ENCODE measurements at regions not wholly inside any gene's neighbourhood (a gene's known extent, or its start where the extent isn't known, plus 50 kb on each side); places are given as distances from the start of the nearest gene placed in this dataset.

DNA sequence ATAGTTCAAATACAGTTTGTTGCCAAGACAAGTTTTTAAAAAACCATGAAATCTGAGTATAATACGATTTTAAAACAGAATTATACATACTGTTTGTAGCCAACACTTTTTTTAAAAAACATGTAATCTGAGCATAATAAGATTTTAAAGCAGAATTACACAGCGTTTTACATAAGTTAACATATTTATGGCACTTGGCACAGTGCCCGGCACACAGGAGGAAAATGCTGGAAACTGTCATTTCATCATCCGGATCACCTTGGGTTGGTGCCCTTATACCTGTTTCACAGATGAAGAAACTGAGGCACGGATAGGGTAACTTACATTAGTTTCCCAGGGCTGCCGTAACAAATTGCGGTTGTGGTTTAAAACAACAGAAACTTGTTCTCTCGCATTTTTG, 193.0 kb downstream of the BMP7 start:
- Histone ChIP-seq H3K9me3 (ENCODE audit: low read depth) (no peaks in the 10 kb centered on the region), H3K27ac (no peak overlapping the region), H3K4me1 (peaks cover 12% of the 10 kb centered on the region), H4K20me1 (ENCODE audit: low read depth) (no peaks in the 10 kb centered on the region), H3K36me3 (no peaks in the 10 kb centered on the region), H3K27me3 (peaks cover 57% of the 10 kb centered on the region), H2AFZ (replicated peaks) (no peak overlapping the region), H3K9ac (no peak overlapping the region), H3F3A (ENCODE audit: low read depth) (peaks cover 8% of the 10 kb centered on the region), H3K79me2 (ENCODE audit: low read depth) (no peaks in the 10 kb centered on the region), H3K4me2 (no peak overlapping the region), H3K4me3 (no peak overlapping the region)
- no peak for DNase-seq (ENCODE audit: low spot score)
- no peaks in the 10 kb centered on the region for H3K36me3 Mint-ChIP-seq
- H3K4me1 Mint-ChIP-seq: peaks cover 24% of the 10 kb centered on the region
- peaks cover 11% of the 10 kb centered on the region for H3K9me3 Mint-ChIP-seq
- H3K27ac Mint-ChIP-seq: no peak overlapping the region
- H3K4me3 Mint-ChIP-seq: no peak overlapping the region
- H3K27me3 Mint-ChIP-seq (ENCODE audit: insufficient read depth, low read depth): peaks cover 16% of the 10 kb centered on the region
- no peak for TF ChIP-seq EZH2phosphoT487 (IDR thresholded peaks at IDR 0.05)

GRCh38 chr20:57074386-57074785, 192.1 kb downstream of the BMP7 start:
- no peak for DNase-seq (ENCODE audit: low spot score)
- peaks cover 12% of the 10 kb centered on the region for H3K4me1 ChIP-seq
- no peak overlapping the region for H3K27ac Mint-ChIP-seq
- H3K27ac ChIP-seq: no peak overlapping the region
- TF ChIP-seq EZH2phosphoT487 (IDR thresholded peaks at IDR 0.05) (no peak), CTCF (IDR thresholded peaks at IDR 0.05) (no peak), EZH2 (IDR thresholded peaks at IDR 0.05) (no peak)
- H3K36me3 ChIP-seq: no peaks in the 10 kb centered on the region
- H3K4me2 ChIP-seq: no peak overlapping the region
- no peak overlapping the region for H3K4me3 Mint-ChIP-seq
- H3K79me2 ChIP-seq (ENCODE audit: low read depth): no peaks in the 10 kb centered on the region
- H3K9me3 ChIP-seq (ENCODE audit: low read depth): no peaks in the 10 kb centered on the region
- H3F3A ChIP-seq (ENCODE audit: low read depth): peaks cover 8% of the 10 kb centered on the region
- no peak overlapping the region for H2AFZ ChIP-seq (replicated peaks)
- H4K20me1 ChIP-seq (ENCODE audit: low read depth): no peaks in the 10 kb centered on the region
- H3K27me3 Mint-ChIP-seq (ENCODE audit: insufficient read depth, low read depth): peaks cover 16% of the 10 kb centered on the region
- H3K4me1 Mint-ChIP-seq: peaks cover 24% of the 10 kb centered on the region
- peaks cover 19% of the 10 kb centered on the region for H3K9me3 Mint-ChIP-seq
- H3K27me3 ChIP-seq: peaks cover 47% of the 10 kb centered on the region
- H3K36me3 Mint-ChIP-seq: no peaks in the 10 kb centered on the region
- no peak overlapping the region for H3K4me3 ChIP-seq
- no peak overlapping the region for H3K9ac ChIP-seq

DNA sequence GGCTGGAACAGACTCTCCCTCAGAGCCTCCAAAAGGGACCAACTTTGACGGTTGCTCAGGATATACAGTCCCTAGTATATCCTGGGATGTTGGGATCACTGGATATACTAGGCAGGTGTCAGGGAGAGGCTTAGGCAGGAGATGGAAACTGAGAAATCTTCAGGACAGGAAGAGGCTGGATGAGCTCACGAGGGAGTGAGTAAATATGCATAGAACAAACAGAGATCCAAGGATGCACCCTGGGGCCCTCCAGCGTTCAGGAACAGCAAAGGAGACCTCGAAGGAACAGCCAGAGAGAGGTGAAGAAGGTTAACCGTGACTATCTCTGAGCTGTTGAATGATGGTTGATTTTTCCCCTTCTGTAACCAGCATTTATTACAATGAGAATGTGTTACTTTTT, 191.3 kb downstream of the BMP7 start:
- H2AFZ ChIP-seq (replicated peaks): no peak overlapping the region
- H3K4me2 ChIP-seq: no peak overlapping the region
- no peaks in the 10 kb centered on the region for H3K36me3 ChIP-seq
- H3K4me3 Mint-ChIP-seq: no peak overlapping the region
- H3K79me2 ChIP-seq (ENCODE audit: low read depth): no peaks in the 10 kb centered on the region
- no peaks in the 10 kb centered on the region for H3K9me3 ChIP-seq (ENCODE audit: low read depth)
- peaks cover 8% of the 10 kb centered on the region for H3F3A ChIP-seq (ENCODE audit: low read depth)
- no peak overlapping the region for H3K27ac ChIP-seq
- H3K27me3 ChIP-seq: peaks cover 39% of the 10 kb centered on the region
- H3K36me3 Mint-ChIP-seq: no peaks in the 10 kb centered on the region
- no peak for TF ChIP-seq EZH2 (IDR thresholded peaks at IDR 0.05)
- TF ChIP-seq EZH2phosphoT487 (IDR thresholded peaks at IDR 0.05): no peak
- no peak for TF ChIP-seq CTCF (IDR thresholded peaks at IDR 0.05)
- peaks cover 23% of the 10 kb centered on the region for H3K9me3 Mint-ChIP-seq
- DNase-seq (ENCODE audit: low spot score): no peak
- H3K4me3 ChIP-seq: no peak overlapping the region
- H3K4me1 ChIP-seq: peaks cover 12% of the 10 kb centered on the region
- no peak overlapping the region for H3K9ac ChIP-seq
- peaks cover 16% of the 10 kb centered on the region for H3K4me1 Mint-ChIP-seq
- peaks cover 14% of the 10 kb centered on the region for H3K27me3 Mint-ChIP-seq (ENCODE audit: insufficient read depth, low read depth)
- no peak overlapping the region for H3K27ac Mint-ChIP-seq
- no peaks in the 10 kb centered on the region for H4K20me1 ChIP-seq (ENCODE audit: low read depth)

DNA sequence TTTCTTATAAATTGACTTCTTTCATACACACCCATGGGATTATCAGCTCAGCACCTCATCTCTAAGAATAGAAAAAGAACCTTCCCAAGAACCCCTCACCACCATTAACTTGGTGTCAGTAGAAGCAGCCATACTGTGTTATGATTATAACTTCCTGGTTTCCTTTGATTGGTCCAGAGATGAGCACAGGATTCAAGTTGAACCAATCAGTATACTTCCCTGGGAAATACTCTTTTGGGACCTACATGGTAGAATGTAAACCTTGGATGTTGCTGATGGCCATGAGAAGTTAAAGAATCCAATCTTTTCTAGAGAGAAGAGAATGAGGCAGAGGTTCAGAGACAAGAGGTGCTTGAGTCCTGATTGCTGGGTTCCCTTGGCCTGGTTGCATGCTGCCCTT, 190.8 kb downstream of the BMP7 start:
- Histone ChIP-seq H3K9ac (no peak overlapping the region), H3K4me2 (no peak overlapping the region), H3K36me3 (no peaks in the 10 kb centered on the region), H3K4me3 (no peak overlapping the region), H3K9me3 (ENCODE audit: low read depth) (no peaks in the 10 kb centered on the region), H3K4me1 (peaks cover 12% of the 10 kb centered on the region), H2AFZ (replicated peaks) (no peak overlapping the region), H3K27me3 (peaks cover 35% of the 10 kb centered on the region), H3F3A (ENCODE audit: low read depth) (peaks cover 8% of the 10 kb centered on the region), H3K27ac (no peak overlapping the region), H3K79me2 (ENCODE audit: low read depth) (no peaks in the 10 kb centered on the region), H4K20me1 (ENCODE audit: low read depth) (no peaks in the 10 kb centered on the region)
- no peak for TF ChIP-seq CTCF (IDR thresholded peaks at IDR 0.05)
- TF ChIP-seq EZH2 (IDR thresholded peaks at IDR 0.05): no peak
- TF ChIP-seq EZH2phosphoT487 (IDR thresholded peaks at IDR 0.05): no peak
- Mint-ChIP-seq H3K27me3 (ENCODE audit: insufficient read depth, low read depth) (peaks cover 11% of the 10 kb centered on the region), H3K9me3 (peaks cover 23% of the 10 kb centered on the region), H3K36me3 (no peaks in the 10 kb centered on the region), H3K4me3 (no peak overlapping the region), H3K27ac (no peak overlapping the region), H3K4me1 (peaks cover 14% of the 10 kb centered on the region)
- DNase-seq (ENCODE audit: low spot score): no peak
